GM12878 (cell line): ENCODE measurements at regions not wholly inside any gene's neighbourhood (a gene's known extent, or its start where the extent isn't known, plus 50 kb on each side); places are given as distances from the start of the nearest gene placed in this dataset.

Experiments
- BRCA1 ChIP-seq: IDR thresholded peaks from 2 replicates; pipeline ENCODE4 v1.6.1; 2011; ENCODE audit warnings: low read depth, low read length, improper control_type of control experiment
- CBX5 ChIP-seq: sonication (generic); IDR thresholded peaks from 2 replicates; pipeline ENCODE4 v1.6.1; 2016; ENCODE audit warnings: low read depth, moderate library complexity, mild to moderate bottlenecking, inconsistent platforms
- CHD2 ChIP-seq: IDR thresholded peaks from 2 replicates; pipeline ENCODE4 v1.6.1; 2011; ENCODE audit warnings: low read depth, low read length, improper control_type of control experiment, borderline replicate concordance
- CREB1 ChIP-seq: IDR thresholded peaks from 2 replicates; pipeline ENCODE4 v1.6.1; 2012; ENCODE audit warnings: low read depth, mild to moderate bottlenecking, inconsistent platforms
- ETV6 ChIP-seq, 2 experiments: fragments of 450-650 bp in 1 of 2; IDR thresholded peaks in 1 of 2; conservative IDR thresholded peaks in 1 of 2; 2 replicates each; pipeline ENCODE4 v1.6.1; 2014; ENCODE audit warnings: antibody characterized with exemption in 1 of 2, borderline replicate concordance in 1 of 2, low read depth in 1 of 2, mild to moderate bottlenecking in 1 of 2, moderate library complexity in 1 of 2
- EZH2 ChIP-seq: IDR thresholded peaks from 2 replicates; pipeline ENCODE4 v1.6.1; 2012; ENCODE audit warnings: low read depth, mild to moderate bottlenecking, control low read depth, inconsistent platforms, low read length, borderline replicate concordance; ENCODE audit not compliant: control insufficient read depth
- KDM1A ChIP-seq: fragments of 200-600 bp; sonication (generic); IDR thresholded peaks from 2 replicates; pipeline ENCODE4 v1.6.1; 2016; ENCODE audit warnings: borderline replicate concordance
- MAX ChIP-seq: IDR thresholded peaks from 2 replicates; pipeline ENCODE4 v1.6.1; 2012; ENCODE audit warnings: low read depth, low read length, improper control_type of control experiment
- PAX5 ChIP-seq: IDR thresholded peaks from 2 replicates; pipeline ENCODE4 v1.6.1; 2011; ENCODE audit warnings: low read depth, low read length, borderline replicate concordance
- POLR2AphosphoS5 ChIP-seq: IDR thresholded peaks from 2 replicates; pipeline ENCODE4 v1.6.1; 2011; ENCODE audit warnings: mild to moderate bottlenecking, low read length, inconsistent platforms

DNA sequence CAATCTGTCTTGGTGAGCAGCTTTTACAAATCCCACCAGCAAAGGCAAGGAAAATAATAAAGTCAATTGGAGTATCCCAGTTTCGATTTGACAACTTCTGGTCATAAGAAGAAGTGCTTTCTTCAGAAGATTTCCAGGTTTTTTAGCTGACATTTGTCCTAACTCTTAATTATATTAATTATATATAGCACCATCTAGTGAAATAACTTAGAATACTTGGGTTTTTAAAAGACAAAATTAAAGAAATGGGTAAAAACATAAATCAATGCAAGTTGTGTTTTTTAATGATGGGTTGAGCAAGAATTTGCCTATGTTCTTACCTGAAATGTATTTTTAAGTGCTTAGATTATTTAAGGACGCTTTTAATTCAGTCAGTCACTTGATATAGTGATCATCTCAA, 421.8 kb downstream of the ACTL7B start:
- TF ChIP-seq ETV6 (conservative IDR thresholded peaks at IDR 0.05 in 1 of 2, IDR thresholded peaks at IDR 0.05 in 1 of 2; ENCODE audit: borderline replicate concordance in 1 of 2, low read depth in 1 of 2) (no peak), BRCA1 (no peak), EZH2 (no peak), POLR2AphosphoS5 (no peak), CBX5 (no peak), MAX (no peak), PAX5 (no peak), KDM1A (no peak), CHD2 (no peak), CREB1 (no peak)
